NCI-H1048 (cell line): ENCODE measurements at regions not wholly inside any gene's neighbourhood (a gene's known extent, or its start where the extent isn't known, plus 50 kb on each side); places are given as distances from the start of the nearest gene placed in this dataset.
"Not testable (repeated sequence)": the region's sequence is repeated elsewhere in the genome, so short reads cannot be mapped to it uniquely, and the experiment has no call there.

ENCODE experiments used
- DNase-seq: peaks from one replicate; lab custom pipeline; 2025; lab: John Stamatoyannopoulos, UW

- DNase-seq: no peak
Observed at GRCh38 chr1:59214248-59215208, 82.4 kb upstream of the FGGY start.

GRCh38 chr1:59215766-59216291, 81.1 kb upstream of the FGGY start:
- no peak for DNase-seq

GRCh38 chr1:59217439-59217838, 79.5 kb upstream of the FGGY start:
- DNase-seq: not testable (repeated sequence)

- no peak for DNase-seq
Observed at GRCh38 chr1:59218521-59219236, 78.2 kb upstream of the FGGY start.

- no peak for DNase-seq
Observed at GRCh38 chr1:59219916-59220315, 77.0 kb upstream of the FGGY start.

GRCh38 chr1:59220356-59220755, 76.5 kb upstream of the FGGY start:
- no peak for DNase-seq

GRCh38 chr1:59223198-59223597, 73.7 kb upstream of the FGGY start:
- no peak for DNase-seq

- DNase-seq: no peak
Observed at GRCh38 chr1:59223989-59224634, 72.8 kb upstream of the FGGY start.

GRCh38 chr1:59225594-59226316, 71.1 kb upstream of the FGGY start:
- DNase-seq: no peak

GRCh38 chr1:59229138-59229537, 67.8 kb upstream of the FGGY start:
- DNase-seq: no peak

- no peak for DNase-seq
Observed at GRCh38 chr1:59230622-59231021, 66.3 kb upstream of the FGGY start.

GRCh38 chr1:59232216-59232615, 64.7 kb upstream of the FGGY start:
- DNase-seq: no peak

GRCh38 chr1:59233444-59233843, 63.5 kb upstream of the FGGY start:
- no peak for DNase-seq

GRCh38 chr1:59236721-59237545, 60.0 kb upstream of the FGGY start:
- no peak for DNase-seq

- DNase-seq: no peak
Observed at GRCh38 chr1:59237900-59238299, 59.0 kb upstream of the FGGY start.

GRCh38 chr1:59238333-59238934, 58.5 kb upstream of the FGGY start:
- DNase-seq: no peak

- no peak for DNase-seq
Observed at GRCh38 chr1:59238993-59239392, 57.9 kb upstream of the FGGY start.

GRCh38 chr1:59241909-59242308, 55.0 kb upstream of the FGGY start:
- DNase-seq: no peak

- no peak for DNase-seq
Observed at GRCh38 chr1:59242370-59242769, 54.5 kb upstream of the FGGY start.

- DNase-seq: no peak
Observed at GRCh38 chr1:59243550-59243949, 53.3 kb upstream of the FGGY start.
